Fibroblast of upper back skin (primary cell): ENCODE measurements at regions not wholly inside any gene's neighbourhood (a gene's known extent, or its start where the extent isn't known, plus 50 kb on each side); places are given as distances from the start of the nearest gene placed in this dataset.
A peak's percentile ranks its signal among the peaks of the same experiment; 100 is the strongest.

Source experiments
- DNase-seq: peaks from one replicate; pipeline ENCODE4 v3.0.0-alpha.2; 2013

DNA sequence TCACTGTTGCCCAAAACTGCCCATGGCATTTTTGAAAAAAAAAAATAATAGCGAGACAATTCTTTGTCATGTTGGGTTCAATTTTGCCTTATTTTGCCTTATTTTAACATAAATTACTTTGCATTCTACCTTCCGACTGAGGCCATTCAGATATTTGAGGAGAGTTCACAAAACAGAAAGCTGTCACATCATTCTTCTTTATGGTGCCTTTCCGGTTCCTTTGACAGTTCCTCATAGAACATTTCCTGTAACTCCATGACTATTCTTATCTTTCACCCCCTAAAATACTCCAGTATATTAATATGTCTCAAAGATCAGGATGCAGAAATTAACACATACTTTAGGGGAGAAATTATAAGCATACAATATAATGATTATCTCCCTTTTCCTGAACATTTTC, 476.7 kb downstream of the NOVA1 start:
- DNase-seq = no peak

GRCh38 chr14:26113911-26114640, 483.8 kb downstream of the NOVA1 start:
- no peak for DNase-seq

- DNase-seq = no peak
Observed at GRCh38 chr14:26104717-26105116, 493.1 kb downstream of the NOVA1 start.

- DNase-seq = no peak
Observed at GRCh38 chr14:26097852-26098251, 500.0 kb downstream of the NOVA1 start.

DNA sequence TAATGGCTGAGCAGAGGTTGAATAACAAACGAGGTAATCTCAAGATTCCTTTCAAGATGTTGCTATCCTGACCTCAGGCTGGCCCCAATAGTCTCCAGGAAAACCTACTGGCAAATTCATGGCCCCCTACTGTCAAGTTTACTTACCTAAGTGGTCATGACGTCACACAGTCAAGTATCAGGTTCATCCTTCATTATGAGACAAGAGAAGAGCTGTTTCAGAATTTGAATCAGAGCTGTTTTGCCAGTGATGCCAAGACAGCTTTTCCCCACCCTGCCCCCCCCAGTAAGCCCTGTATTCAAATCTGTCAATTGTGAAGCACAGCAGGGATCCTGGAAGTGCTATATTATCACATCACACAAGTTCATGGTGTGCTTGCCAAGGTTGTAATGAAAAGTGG, 509.6 kb downstream of the NOVA1 start:
- no peak for DNase-seq

GRCh38 chr14:26081043-26081442, 516.8 kb downstream of the NOVA1 start:
- no peak for DNase-seq

GRCh38 chr14:26078561-26078960, 519.3 kb downstream of the NOVA1 start:
- DNase-seq = no peak

DNA sequence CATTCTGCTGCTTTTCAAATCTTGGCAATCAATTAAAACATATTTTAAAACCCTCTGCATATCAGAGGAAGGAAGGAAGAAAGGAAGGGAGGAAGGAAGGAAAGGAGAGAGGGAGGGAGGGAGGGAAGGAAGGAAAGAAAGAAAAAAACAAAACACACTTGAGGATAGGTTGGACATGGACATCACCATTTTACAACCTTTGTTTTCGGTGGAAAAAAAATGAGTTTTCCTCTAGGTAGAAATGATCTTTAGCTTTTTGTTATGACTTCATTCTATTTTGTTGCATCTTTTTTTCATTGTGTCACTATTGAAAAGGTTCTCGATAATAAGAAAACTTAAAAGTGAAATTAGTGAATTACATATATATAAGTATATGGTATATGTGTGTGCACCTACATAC, 522.9 kb downstream of the NOVA1 start:
- no peak for DNase-seq

- no peak for DNase-seq
Observed at GRCh38 chr14:26070443-26070842, 527.4 kb downstream of the NOVA1 start.

- DNase-seq = no peak
Observed at GRCh38 chr14:26067786-26068459, 529.9 kb downstream of the NOVA1 start.

DNA sequence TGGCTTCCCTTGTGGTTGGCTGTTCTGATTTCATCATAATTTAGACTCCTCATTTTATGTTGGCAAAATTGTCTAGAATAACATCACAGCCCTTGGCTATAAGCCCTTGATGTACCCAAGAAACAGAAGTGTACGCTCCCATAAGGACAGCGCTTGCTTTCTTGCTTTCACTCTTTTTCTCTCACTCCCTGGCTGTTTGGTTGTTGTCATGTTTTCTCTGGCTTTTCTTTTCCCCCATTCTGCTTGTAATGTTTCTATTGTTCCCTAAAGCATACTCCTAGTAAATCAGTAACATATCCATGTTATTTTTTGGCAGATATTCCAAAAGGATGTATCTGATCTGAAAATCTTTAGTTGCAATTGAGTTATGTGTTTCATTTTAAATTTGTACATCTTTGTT, 530.5 kb downstream of the NOVA1 start:
- DNase-seq = no peak

- no peak for DNase-seq
Observed at GRCh38 chr14:26056036-26056616, 541.7 kb downstream of the NOVA1 start.

DNA sequence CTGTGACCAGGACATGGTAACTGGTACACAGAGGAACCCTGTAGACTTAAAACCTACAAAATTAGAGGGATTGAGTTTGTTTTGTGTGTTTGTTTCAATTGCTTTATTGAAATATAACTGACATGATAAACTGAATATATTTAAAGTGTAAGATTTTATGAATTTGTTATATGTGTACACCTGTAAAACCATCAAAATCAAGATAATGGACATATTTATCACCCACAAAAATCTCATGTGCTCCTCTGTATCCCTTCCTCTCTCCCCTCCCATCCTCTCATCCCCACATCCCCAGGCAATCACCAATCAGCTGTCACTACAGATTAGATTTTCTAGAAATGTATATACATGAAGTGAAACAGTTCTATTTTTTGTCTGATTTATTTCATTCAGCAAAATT, 565.5 kb downstream of the NOVA1 start:
- DNase-seq = no peak

DNA sequence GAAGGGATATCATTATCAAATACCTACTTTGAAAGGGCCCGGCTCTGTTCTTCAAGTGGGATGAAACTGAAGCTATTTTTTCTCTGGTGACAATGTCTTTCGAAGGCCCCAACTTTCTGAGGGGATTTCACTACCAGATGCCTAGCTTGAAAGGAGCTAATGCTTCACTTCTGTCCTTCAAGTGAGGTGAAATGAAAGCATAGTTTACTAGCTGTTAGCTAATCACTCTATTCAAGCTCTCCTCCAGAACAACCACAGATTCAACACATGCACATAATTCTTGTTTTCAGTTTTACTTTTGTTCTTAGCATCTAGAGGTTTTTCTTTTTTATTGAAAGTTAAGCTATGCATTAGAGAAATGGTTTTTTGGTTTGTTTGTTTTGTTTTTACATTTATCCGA, 571.4 kb downstream of the NOVA1 start:
- no peak for DNase-seq

DNA sequence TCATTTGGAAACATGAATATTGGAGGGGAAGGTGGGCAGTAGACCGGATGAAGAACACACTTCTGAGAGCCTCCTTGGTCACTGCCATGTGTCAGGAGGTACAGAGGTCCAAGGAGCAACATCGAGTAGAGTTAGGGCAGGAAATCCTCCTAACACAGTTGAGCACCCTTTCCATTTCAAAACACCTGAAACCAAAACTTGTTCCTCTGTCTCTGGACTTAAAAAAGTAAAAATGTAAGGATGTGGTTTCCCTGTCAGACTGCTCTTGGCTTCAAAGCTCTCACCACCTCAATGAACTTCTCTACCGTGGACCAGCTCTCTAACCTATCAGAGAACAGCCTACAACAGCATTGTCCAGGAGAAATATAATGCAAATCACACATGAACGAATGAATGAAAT, 573.9 kb downstream of the NOVA1 start:
- DNase-seq = no peak

- no peak for DNase-seq
Observed at GRCh38 chr14:26021759-26022158, 576.1 kb downstream of the NOVA1 start.

GRCh38 chr14:26017270-26017669, 580.6 kb downstream of the NOVA1 start:
- no peak for DNase-seq

DNA sequence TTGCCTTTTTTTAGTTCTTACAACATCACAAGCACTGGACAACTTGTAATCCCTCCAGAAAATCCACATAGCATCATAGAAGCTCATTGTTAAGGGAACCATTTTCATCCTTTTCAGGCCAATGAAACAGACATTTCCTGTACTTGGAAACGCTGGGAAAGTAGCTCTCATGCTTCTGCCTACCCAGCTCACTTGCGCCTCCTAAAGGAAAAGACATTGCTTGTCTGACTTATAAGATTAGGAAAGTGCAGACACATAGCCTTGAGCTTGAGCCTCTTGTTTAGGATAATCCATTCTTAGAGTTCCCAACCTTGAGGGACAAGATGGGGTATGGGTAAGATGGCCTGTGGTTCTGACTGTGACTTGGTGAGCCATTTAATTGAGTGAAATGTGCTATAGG, 589.5 kb downstream of the NOVA1 start:
- DNase-seq = peak; percentile 19

DNA sequence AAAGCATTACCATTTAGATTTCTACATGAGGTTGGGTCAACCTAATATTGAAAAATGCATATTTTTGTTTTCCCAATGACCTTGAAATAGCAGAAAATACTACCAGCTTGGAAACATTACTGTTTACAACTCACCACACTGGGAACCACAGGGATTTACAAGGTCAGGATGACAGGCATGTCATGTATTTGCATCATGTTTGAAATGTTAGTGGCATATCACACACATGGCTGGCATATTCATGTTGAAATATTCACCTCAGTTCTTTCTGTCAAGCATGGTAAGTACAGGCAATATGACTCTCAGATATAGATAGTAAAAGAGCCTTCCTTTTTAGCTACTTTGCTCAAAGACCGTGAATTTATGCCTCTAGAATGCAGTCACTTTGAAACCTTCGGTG, 593.5 kb downstream of the NOVA1 start:
- no peak for DNase-seq

- no peak for DNase-seq
Observed at GRCh38 chr14:25993830-25994229, 604.0 kb downstream of the NOVA1 start.

DNA sequence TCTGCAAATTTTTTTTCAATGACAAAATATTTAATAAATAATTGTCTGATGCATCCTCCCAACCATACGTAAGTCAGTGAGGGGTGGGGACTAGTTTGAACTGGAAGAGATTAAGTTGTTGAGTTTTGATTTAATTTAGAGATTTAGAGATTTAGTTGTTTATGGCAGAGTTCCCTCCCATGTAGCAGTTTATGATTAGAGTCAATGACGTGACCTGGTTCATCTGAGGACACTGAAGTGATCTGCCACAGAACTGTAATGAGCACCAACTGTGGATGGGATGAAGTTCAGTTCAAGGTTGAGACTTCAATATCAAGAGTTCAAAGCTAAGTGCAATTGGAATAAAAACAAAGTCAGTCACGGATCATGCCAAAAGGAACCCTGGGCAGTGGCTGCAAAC, 609.3 kb downstream of the NOVA1 start:
- no peak for DNase-seq

- DNase-seq = no peak
Observed at GRCh38 chr14:25955772-25956171, 642.1 kb downstream of the NOVA1 start.

GRCh38 chr14:25953532-25954139, 644.2 kb downstream of the NOVA1 start:
- peak; percentile 85 for DNase-seq

- no peak for DNase-seq
Observed at GRCh38 chr14:25945746-25946145, 652.1 kb downstream of the NOVA1 start.
